ENCODE measurements at regions not wholly inside any gene's neighbourhood (a gene's known extent, or its start where the extent isn't known, plus 50 kb on each side); places are given as distances from the start of the nearest gene placed in this dataset.

- H3K4me3 ChIP-seq (replicated peaks; ENCODE audit: low read depth, low read length): no peak overlapping the region
- no peak for TF ChIP-seq CTCF (IDR thresholded peaks at IDR 0.05; ENCODE audit: low read depth, low read length, missing control alignments)
- no peak for DNase-seq (ENCODE audit: extremely low read depth, low read depth)
Observed at GRCh38 chr18:67717800-67718199, 201.3 kb upstream of the DSEL start.

DNA sequence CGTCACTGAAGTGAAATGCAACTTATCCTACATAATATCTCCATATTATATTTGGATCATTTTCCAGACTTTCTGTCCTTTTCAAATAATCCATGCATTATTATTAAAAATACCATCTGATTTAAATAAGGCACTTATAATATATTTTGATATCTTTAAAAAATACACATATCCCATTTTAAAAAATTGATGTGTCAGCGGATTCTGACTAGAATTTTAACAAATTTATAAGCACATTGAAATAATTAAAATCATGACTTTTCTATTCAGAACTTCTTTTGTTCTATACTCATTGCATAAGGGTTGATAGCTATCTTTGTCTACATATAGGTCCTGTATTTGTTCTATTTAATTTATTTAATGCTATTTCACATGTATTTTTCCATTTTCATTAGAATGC lies 199.0 kb upstream of the DSEL start:
- DNase-seq (ENCODE audit: extremely low read depth, low read depth): no peak
- no peak overlapping the region for H3K4me3 ChIP-seq (replicated peaks; ENCODE audit: low read depth, low read length)
- no peak for TF ChIP-seq CTCF (IDR thresholded peaks at IDR 0.05; ENCODE audit: low read depth, low read length, missing control alignments)

- H3K4me3 ChIP-seq (replicated peaks; ENCODE audit: low read depth, low read length): no peak overlapping the region
- DNase-seq (ENCODE audit: extremely low read depth, low read depth): no peak
- no peak for TF ChIP-seq CTCF (IDR thresholded peaks at IDR 0.05; ENCODE audit: low read depth, low read length, missing control alignments)
Observed at GRCh38 chr18:67710639-67711038, 194.1 kb upstream of the DSEL start.

GRCh38 chr18:67705748-67706147 lies 189.2 kb upstream of the DSEL start:
- no peak for DNase-seq (ENCODE audit: extremely low read depth, low read depth)
- H3K4me3 ChIP-seq (replicated peaks; ENCODE audit: low read depth, low read length): no peak overlapping the region
- TF ChIP-seq CTCF (IDR thresholded peaks at IDR 0.05; ENCODE audit: low read depth, low read length, missing control alignments): no peak

- no peak for DNase-seq (ENCODE audit: extremely low read depth, low read depth)
- no peak for TF ChIP-seq CTCF (IDR thresholded peaks at IDR 0.05; ENCODE audit: low read depth, low read length, missing control alignments)
- no peak overlapping the region for H3K4me3 ChIP-seq (replicated peaks; ENCODE audit: low read depth, low read length)
Observed at GRCh38 chr18:67695684-67696083, 179.2 kb upstream of the DSEL start.

DNA sequence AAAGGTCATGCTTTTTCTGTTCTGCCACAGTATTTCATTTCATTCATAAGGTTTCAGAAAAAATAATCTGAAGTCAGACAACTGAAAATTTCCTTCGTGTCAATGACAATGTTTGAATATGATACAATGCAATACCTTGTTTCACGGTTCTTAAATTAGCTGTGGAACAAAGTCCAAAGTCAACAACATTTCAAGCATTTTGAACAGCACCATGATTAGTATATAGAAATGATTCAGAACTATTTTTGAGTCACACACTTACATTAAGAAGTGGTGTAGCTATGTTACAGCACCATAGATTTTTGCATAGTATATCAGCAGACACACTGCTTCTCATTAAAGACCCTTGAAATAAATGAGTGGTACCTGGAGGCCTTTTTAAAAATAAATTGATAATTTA lies 178.3 kb upstream of the DSEL start:
- DNase-seq (ENCODE audit: extremely low read depth, low read depth): no peak
- TF ChIP-seq CTCF (IDR thresholded peaks at IDR 0.05; ENCODE audit: low read depth, low read length, missing control alignments): no peak
- no peak overlapping the region for H3K4me3 ChIP-seq (replicated peaks; ENCODE audit: low read depth, low read length)

DNA sequence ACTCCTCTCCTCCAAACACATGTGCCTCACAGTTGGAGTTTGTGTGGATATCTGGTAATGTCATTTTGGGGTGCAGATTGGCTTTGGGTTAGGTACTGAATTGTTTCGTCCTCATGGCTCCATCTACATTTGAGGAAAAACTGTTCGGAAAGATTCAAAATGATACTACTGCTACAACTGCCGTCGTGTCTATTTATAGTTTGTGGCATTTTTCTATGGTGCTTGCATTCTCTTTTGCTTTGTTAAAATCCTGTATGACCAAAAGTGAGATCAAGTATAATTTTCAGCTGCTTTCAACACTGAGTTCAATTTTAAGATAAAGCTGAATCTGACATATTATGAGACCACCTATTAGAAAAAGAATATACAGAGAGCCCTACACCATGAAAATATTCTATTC lies 176.3 kb upstream of the DSEL start:
- no peak for TF ChIP-seq CTCF (IDR thresholded peaks at IDR 0.05; ENCODE audit: low read depth, low read length, missing control alignments)
- no peak overlapping the region for H3K4me3 ChIP-seq (replicated peaks; ENCODE audit: low read depth, low read length)
- DNase-seq (ENCODE audit: extremely low read depth, low read depth): no peak
